GM23338 (cell line): ENCODE measurements at regions not wholly inside any gene's neighbourhood (a gene's known extent, or its start where the extent isn't known, plus 50 kb on each side); places are given as distances from the start of the nearest gene placed in this dataset.

Source experiments
- CREB1 ChIP-seq: fragments of 250-450 bp; sonication (Bioruptor Pico); IDR thresholded peaks from 2 replicates; pipeline ENCODE4 v1.5.0; 2020; ENCODE audit warnings: low read depth, mild to moderate bottlenecking, moderate library complexity
- CTCF ChIP-seq, 2 experiments: fragments of 200-600 bp in 1 of 2; sonication (generic) in 1 of 2; conservative IDR thresholded peaks; 2 replicates each; pipeline versions ENCODE4 v1.5.1 to v1.6.1; 2016 to 2017; ENCODE audit warnings: antibody characterized with exemption in 2 of 2, low read depth in 2 of 2, mild to moderate bottlenecking in 2 of 2, moderate library complexity in 1 of 2
- ETS1 ChIP-seq: IDR thresholded peaks from 2 replicates; pipeline ENCODE4 v1.6.1; 2016; ENCODE audit warnings: antibody characterized with exemption
- EZH2 ChIP-seq: fragments of 200-600 bp; sonication (generic); IDR thresholded peaks from one replicate; pipeline ENCODE4 v1.8.0; 2017; ENCODE audit warnings: antibody characterized with exemption, mild to moderate bottlenecking, low read depth; ENCODE audit not compliant: unreplicated experiment
- EZH2phosphoT487 ChIP-seq: fragments of 200-600 bp; sonication (generic); IDR thresholded peaks from one replicate; pipeline ENCODE4 v1.8.1; 2018; ENCODE audit warnings: antibody characterized with exemption; ENCODE audit not compliant: unreplicated experiment
- NANOG ChIP-seq: IDR thresholded peaks from 2 replicates; pipeline ENCODE4 v1.6.1; 2016; ENCODE audit warnings: antibody characterized with exemption, borderline replicate concordance
- POLR2AphosphoS5 ChIP-seq: IDR thresholded peaks from 2 replicates; pipeline ENCODE4 v1.6.1; 2016; ENCODE audit warnings: antibody characterized with exemption, low read depth
- REST ChIP-seq: IDR thresholded peaks from one replicate; pipeline ENCODE4 v1.6.1; 2018; ENCODE audit warnings: antibody characterized with exemption; ENCODE audit not compliant: unreplicated experiment
- STAT1 ChIP-seq: IDR thresholded peaks from one replicate; pipeline ENCODE4 v1.6.1; 2016; ENCODE audit warnings: antibody characterized with exemption; ENCODE audit not compliant: unreplicated experiment
- ZNF114 ChIP-seq: fragments of 250-450 bp; sonication (Bioruptor Pico); IDR thresholded peaks from 2 replicates; pipeline ENCODE4 v1.5.0; 2020; ENCODE audit warnings: mild to moderate bottlenecking, moderate library complexity
- ZNF331 ChIP-seq: fragments of 250-450 bp; sonication (Bioruptor Pico); IDR thresholded peaks from 2 replicates; pipeline ENCODE4 v1.5.0; 2020; ENCODE audit warnings: low read depth, mild to moderate bottlenecking, moderate library complexity
- ZNF462 ChIP-seq: fragments of 250-450 bp; sonication (Bioruptor Pico); IDR thresholded peaks from 2 replicates; pipeline ENCODE4 v1.5.0; 2020; ENCODE audit warnings: mild to moderate bottlenecking, moderate library complexity

- TF ChIP-seq ETS1 (no peak), POLR2AphosphoS5 (no peak), CTCF (conservative IDR thresholded peaks at IDR 0.05; ENCODE audit: low read depth in 2 of 2) (no peak), EZH2 (no peak), ZNF114 (CRISPR knock-in tag) (no peak), EZH2phosphoT487 (no peak), ZNF331 (no peak), CREB1 (CRISPR knock-in tag) (no peak), REST (no peak), ZNF462 (CRISPR knock-in tag) (no peak), STAT1 (no peak), NANOG (no peak)
Measured at GRCh38 chr4:127209580-127210095, 423.1 kb upstream of the INTU start.
